Ishikawa (cell line): ENCODE measurements at regions not wholly inside any gene's neighbourhood (a gene's known extent, or its start where the extent isn't known, plus 50 kb on each side); places are given as distances from the start of the nearest gene placed in this dataset.

Experiments used
- CEBPB ChIP-seq: IDR thresholded peaks from 2 replicates; pipeline ENCODE4 v1.6.1; 2012
- CREB1 ChIP-seq: IDR thresholded peaks from 2 replicates; pipeline ENCODE4 v1.6.1; 2012; ENCODE audit warnings: low read depth
- EGR1 ChIP-seq: IDR thresholded peaks from 2 replicates; pipeline ENCODE4 v1.6.1; 2012
- EP300 ChIP-seq: IDR thresholded peaks from 2 replicates; pipeline ENCODE4 v1.6.1; 2012; ENCODE audit warnings: borderline replicate concordance
- FOXM1 ChIP-seq: IDR thresholded peaks from 2 replicates; pipeline ENCODE4 v1.6.1; 2012; ENCODE audit warnings: low read depth, borderline replicate concordance
- NFIC ChIP-seq: IDR thresholded peaks from 2 replicates; pipeline ENCODE4 v1.6.1; 2012
- RAD21 ChIP-seq: IDR thresholded peaks from 2 replicates; pipeline ENCODE4 v1.6.1; 2012; ENCODE audit warnings: low read depth
- TAF1 ChIP-seq: IDR thresholded peaks from 2 replicates; pipeline ENCODE4 v1.6.1; 2012; ENCODE audit warnings: low read depth, mild to moderate bottlenecking
- TCF12 ChIP-seq: IDR thresholded peaks from 2 replicates; pipeline ENCODE4 v1.6.1; 2012; ENCODE audit warnings: low read depth
- TEAD4 ChIP-seq: IDR thresholded peaks from 2 replicates; pipeline ENCODE4 v1.6.1; 2012
- YY1 ChIP-seq: IDR thresholded peaks from 2 replicates; pipeline ENCODE4 v1.6.1; 2012; ENCODE audit warnings: low read depth
- ZBTB7A ChIP-seq: IDR thresholded peaks from 2 replicates; pipeline ENCODE4 v1.6.1; 2012; ENCODE audit warnings: low read depth
- TF ChIP-seq, protein P1 (sequence below): IDR thresholded peaks from 2 replicates; pipeline ENCODE4 v1.6.1; 2012
- TF ChIP-seq, protein P2 (sequence below): IDR thresholded peaks from 2 replicates; pipeline ENCODE4 v1.6.1; 2012; ENCODE audit warnings: low read depth, mild to moderate bottlenecking
- TF ChIP-seq, protein P3 (sequence below): IDR thresholded peaks from 2 replicates; pipeline ENCODE4 v1.6.1; 2012

DNA sequence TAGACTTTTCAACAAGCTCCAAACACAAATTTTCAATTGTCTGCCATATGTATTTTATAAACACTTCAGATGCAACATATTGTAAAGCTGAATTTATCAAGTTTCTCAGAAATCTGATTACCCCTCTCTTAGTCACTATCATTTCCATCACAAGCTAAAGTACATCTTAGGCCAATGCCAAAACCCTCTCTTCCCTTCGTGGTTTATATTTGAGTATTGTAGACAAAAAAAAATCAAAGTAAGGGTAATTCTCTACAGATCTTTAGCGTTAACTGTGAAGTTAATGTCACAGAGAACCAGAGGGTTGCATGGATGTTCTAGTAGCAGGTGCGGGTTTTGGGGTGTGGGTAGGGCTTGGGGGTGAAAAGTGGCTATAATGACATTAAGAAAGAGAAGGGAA is 387.7 kb upstream of the PTGER4 start:
- TF ChIP-seq TEAD4 (no peak), CEBPB (no peak), CREB1 (no peak), EP300 (no peak), ZBTB7A (no peak), RAD21 (no peak), EGR1 (no peak), FOXM1 (no peak), NFIC (no peak)
- TF ChIP-seq, protein P1, sequence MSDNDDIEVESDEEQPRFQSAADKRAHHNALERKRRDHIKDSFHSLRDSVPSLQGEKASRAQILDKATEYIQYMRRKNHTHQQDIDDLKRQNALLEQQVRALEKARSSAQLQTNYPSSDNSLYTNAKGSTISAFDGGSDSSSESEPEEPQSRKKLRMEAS, result no peak

DNA sequence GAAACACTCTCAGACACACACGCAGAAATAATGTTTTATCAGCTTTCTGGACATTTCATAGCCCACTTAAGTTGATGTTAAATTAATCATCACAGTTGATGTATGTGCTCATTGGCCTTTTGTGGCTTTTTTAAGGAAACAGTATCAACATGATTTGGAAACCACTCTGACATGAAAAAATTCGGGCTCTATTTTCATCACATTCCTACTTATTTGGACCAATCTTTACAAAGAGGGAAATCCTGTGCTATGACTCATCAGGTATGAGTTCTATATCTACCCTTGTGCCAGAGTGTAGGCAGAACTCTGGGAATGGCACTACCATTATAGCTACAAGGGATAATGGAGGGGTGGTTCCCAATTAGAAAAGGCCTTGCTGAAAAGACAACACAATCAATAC is 388.4 kb upstream of the PTGER4 start:
- TF ChIP-seq ZBTB7A (no peak), NFIC (no peak), TEAD4 (no peak)
- TF ChIP-seq, protein P1, result no peak

DNA sequence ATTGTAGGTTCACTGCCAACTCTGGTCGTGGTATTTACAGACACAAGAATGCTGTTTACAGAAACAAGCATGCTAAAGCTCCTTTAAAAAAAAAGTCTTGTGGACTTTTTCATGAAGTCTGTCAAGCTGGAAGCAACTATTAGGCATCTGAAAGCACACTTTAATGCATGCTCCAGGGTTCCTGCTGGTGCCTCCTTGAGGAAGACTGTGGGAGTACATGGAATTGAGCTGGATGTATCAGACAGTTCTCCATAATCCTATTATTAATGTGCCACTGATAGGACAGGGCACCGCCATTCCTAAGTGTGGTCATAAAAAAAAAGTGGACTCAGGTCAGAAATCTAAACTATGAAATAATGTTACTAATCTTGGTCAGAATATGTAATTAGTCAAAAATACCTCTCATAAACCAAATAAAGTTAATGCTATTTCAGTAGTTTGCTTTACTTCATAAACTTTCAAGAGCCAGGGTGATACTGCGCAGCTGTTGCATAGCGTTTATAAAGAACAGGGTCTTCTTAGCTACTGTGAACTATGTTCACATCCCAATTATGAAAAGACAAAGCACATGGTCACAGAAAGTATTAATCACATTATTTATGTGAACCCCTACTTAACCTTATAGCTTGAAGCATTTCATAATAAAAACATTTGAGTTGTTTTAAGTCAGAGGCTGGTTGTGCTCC is 390.8 kb upstream of the PTGER4 start:
- TF ChIP-seq EGR1, result no peak
- no peak for TF ChIP-seq TAF1
- TF ChIP-seq, protein P1, result no peak
- no peak for TF ChIP-seq TEAD4
- no peak for TF ChIP-seq TCF12
- no peak for TF ChIP-seq YY1

DNA sequence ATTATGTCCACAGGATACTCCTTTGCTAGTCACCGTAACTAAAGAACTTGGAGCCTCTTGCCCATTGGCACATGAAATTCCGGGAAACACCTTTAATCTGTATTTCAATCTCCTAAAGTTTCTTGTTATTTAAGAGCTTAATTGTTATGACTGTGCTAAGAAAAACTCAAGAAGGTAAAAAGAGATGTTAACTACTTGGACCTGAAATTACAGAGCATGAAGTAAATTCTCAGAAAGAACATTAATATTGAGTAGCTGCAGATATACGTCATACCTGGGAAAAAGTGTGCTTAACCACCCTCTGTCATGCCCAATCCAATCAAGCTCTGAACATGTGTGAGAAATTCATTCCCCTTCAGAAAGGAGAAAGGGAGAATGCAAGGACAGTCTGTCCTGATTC is 394.9 kb upstream of the PTGER4 start:
- TF ChIP-seq TCF12, result no peak
- TF ChIP-seq ZBTB7A, result no peak
- TF ChIP-seq RAD21, result no peak
- TF ChIP-seq, protein P2, sequence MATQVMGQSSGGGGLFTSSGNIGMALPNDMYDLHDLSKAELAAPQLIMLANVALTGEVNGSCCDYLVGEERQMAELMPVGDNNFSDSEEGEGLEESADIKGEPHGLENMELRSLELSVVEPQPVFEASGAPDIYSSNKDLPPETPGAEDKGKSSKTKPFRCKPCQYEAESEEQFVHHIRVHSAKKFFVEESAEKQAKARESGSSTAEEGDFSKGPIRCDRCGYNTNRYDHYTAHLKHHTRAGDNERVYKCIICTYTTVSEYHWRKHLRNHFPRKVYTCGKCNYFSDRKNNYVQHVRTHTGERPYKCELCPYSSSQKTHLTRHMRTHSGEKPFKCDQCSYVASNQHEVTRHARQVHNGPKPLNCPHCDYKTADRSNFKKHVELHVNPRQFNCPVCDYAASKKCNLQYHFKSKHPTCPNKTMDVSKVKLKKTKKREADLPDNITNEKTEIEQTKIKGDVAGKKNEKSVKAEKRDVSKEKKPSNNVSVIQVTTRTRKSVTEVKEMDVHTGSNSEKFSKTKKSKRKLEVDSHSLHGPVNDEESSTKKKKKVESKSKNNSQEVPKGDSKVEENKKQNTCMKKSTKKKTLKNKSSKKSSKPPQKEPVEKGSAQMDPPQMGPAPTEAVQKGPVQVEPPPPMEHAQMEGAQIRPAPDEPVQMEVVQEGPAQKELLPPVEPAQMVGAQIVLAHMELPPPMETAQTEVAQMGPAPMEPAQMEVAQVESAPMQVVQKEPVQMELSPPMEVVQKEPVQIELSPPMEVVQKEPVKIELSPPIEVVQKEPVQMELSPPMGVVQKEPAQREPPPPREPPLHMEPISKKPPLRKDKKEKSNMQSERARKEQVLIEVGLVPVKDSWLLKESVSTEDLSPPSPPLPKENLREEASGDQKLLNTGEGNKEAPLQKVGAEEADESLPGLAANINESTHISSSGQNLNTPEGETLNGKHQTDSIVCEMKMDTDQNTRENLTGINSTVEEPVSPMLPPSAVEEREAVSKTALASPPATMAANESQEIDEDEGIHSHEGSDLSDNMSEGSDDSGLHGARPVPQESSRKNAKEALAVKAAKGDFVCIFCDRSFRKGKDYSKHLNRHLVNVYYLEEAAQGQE, result no peak
- no peak for TF ChIP-seq TAF1
- TF ChIP-seq TEAD4, result no peak
- no peak for TF ChIP-seq NFIC

DNA sequence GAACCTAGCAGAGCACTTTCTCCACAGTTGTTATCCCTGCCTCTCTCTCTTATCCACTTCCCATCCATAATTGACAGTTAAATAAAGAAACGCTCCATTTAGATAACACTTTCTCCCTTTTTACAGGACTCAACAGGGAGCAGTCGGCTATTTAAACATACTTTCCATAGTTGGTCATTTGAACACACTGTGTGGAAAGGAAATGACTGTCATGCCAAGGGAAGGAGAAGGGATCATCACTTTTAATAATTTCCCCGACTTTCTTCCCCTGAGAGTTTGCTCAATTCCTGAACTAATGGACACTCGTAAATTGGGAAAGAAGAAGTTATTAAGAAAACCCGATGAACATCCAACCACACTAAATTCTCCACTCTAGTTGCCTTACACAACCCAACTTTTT is 400.8 kb upstream of the PTGER4 start:
- TF ChIP-seq ZBTB7A (no peak), RAD21 (no peak), FOXM1 (no peak), YY1 (no peak), TEAD4 (no peak), EP300 (no peak)
- TF ChIP-seq, protein P3, sequence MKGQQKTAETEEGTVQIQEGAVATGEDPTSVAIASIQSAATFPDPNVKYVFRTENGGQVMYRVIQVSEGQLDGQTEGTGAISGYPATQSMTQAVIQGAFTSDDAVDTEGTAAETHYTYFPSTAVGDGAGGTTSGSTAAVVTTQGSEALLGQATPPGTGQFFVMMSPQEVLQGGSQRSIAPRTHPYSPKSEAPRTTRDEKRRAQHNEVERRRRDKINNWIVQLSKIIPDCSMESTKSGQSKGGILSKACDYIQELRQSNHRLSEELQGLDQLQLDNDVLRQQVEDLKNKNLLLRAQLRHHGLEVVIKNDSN, result no peak
- TF ChIP-seq, protein P2, result no peak

DNA sequence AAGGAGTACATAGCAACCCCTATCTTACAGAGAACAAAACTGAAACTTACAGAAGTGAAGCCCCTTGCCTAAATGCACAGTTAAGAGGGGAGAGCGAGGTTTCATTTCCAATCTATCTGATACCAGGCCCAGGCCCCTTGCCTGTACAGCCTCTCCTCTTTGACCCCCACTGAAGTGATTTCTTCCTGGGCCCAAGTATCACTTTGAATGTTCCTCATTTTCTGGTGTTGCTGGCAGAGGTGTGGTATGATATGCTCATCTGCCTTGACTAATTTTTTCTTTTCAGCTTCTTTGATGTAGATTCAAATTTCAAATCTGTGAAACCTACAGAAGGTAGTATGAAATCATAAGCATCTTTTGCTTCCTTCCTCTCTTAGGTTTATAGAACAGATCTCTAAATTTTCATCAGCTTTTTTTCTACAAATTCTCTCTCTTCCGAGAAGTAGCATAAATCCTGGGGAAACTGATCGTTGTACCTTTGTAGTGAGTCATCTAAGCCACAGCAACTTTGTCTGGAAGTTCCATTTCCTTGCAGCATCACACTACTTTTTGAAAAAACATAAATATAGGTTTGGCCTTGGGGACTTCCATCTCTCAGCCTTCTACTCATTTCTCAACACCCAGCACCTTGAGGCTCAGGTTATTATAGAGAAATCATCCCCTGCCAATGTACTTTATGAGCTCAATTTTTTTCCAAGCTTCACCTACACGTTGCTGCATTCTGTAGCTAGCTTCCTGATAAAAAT is 402.4 kb upstream of the PTGER4 start:
- no peak for TF ChIP-seq TEAD4
- TF ChIP-seq RAD21, result no peak
- no peak for TF ChIP-seq YY1
- TF ChIP-seq CREB1, result no peak
- no peak for TF ChIP-seq EP300
- TF ChIP-seq TCF12, result no peak
- TF ChIP-seq FOXM1, result no peak
- TF ChIP-seq EGR1, result no peak
- TF ChIP-seq NFIC, result no peak
- TF ChIP-seq, protein P2, result no peak
- TF ChIP-seq TAF1, result no peak
- TF ChIP-seq, protein P1, result no peak
- no peak for TF ChIP-seq CEBPB
- TF ChIP-seq, protein P3, result no peak
